ENCODE measurements at regions not wholly inside any gene's neighbourhood (a gene's known extent, or its start where the extent isn't known, plus 50 kb on each side); places are given as distances from the start of the nearest gene placed in this dataset.

- H3K4me3 Mint-ChIP-seq, result no peak overlapping the region
- no peak for DNase-seq (ENCODE audit: low read depth, low spot score)
- no peak for TF ChIP-seq CTCF (conservative IDR thresholded peaks at IDR 0.05)
- H3K27ac Mint-ChIP-seq (ENCODE audit: unreplicated experiment), result no peak overlapping the region
- no peaks in the 10 kb centered on the region for H3K36me3 Mint-ChIP-seq (ENCODE audit: low read depth)
- H3K9me3 Mint-ChIP-seq, result no peaks in the 10 kb centered on the region
- peaks cover 42% of the 10 kb centered on the region for H3K4me1 Mint-ChIP-seq
- H3K27me3 Mint-ChIP-seq (ENCODE audit: low read depth), result peaks cover 17% of the 10 kb centered on the region
Measured at GRCh38 chr22:27542602-27543001, 259.0 kb downstream of the MN1 start.

- no peaks in the 10 kb centered on the region for H3K9me3 Mint-ChIP-seq
- H3K4me3 Mint-ChIP-seq, result no peak overlapping the region
- H3K27me3 Mint-ChIP-seq (ENCODE audit: low read depth), result peaks cover 17% of the 10 kb centered on the region
- no peak for DNase-seq (ENCODE audit: low read depth, low spot score)
- H3K4me1 Mint-ChIP-seq, result peaks cover 43% of the 10 kb centered on the region
- no peak for TF ChIP-seq CTCF (conservative IDR thresholded peaks at IDR 0.05)
- no peak overlapping the region for H3K27ac Mint-ChIP-seq (ENCODE audit: unreplicated experiment)
- no peaks in the 10 kb centered on the region for H3K36me3 Mint-ChIP-seq (ENCODE audit: low read depth)
Measured at GRCh38 chr22:27543460-27543859, 258.1 kb downstream of the MN1 start.

- Mint-ChIP-seq H3K4me1 (peaks cover 44% of the 10 kb centered on the region), H3K27me3 (ENCODE audit: low read depth) (peaks cover 15% of the 10 kb centered on the region), H3K36me3 (ENCODE audit: low read depth) (no peaks in the 10 kb centered on the region), H3K4me3 (no peak overlapping the region), H3K27ac (ENCODE audit: unreplicated experiment) (no peak overlapping the region), H3K9me3 (no peaks in the 10 kb centered on the region)
- no peak for DNase-seq (ENCODE audit: low read depth, low spot score)
- no peak for TF ChIP-seq CTCF (conservative IDR thresholded peaks at IDR 0.05)
Measured at GRCh38 chr22:27545085-27545484, 256.5 kb downstream of the MN1 start.

- no peaks in the 10 kb centered on the region for H3K36me3 Mint-ChIP-seq (ENCODE audit: low read depth)
- no peaks in the 10 kb centered on the region for H3K9me3 Mint-ChIP-seq
- H3K4me3 Mint-ChIP-seq, result no peak overlapping the region
- peaks cover 32% of the 10 kb centered on the region for H3K4me1 Mint-ChIP-seq
- DNase-seq (ENCODE audit: low read depth, low spot score), result no peak
- H3K27me3 Mint-ChIP-seq (ENCODE audit: low read depth), result peaks cover 8% of the 10 kb centered on the region
- TF ChIP-seq CTCF (conservative IDR thresholded peaks at IDR 0.05), result no peak
- no peak overlapping the region for H3K27ac Mint-ChIP-seq (ENCODE audit: unreplicated experiment)
Measured at GRCh38 chr22:27546157-27546935, 255.2 kb downstream of the MN1 start.

- Mint-ChIP-seq H3K4me1 (peaks cover 39% of the 10 kb centered on the region), H3K9me3 (no peaks in the 10 kb centered on the region), H3K27me3 (ENCODE audit: low read depth) (peaks cover 3% of the 10 kb centered on the region), H3K4me3 (no peak overlapping the region), H3K36me3 (ENCODE audit: low read depth) (no peaks in the 10 kb centered on the region), H3K27ac (ENCODE audit: unreplicated experiment) (no peak overlapping the region)
- TF ChIP-seq CTCF (conservative IDR thresholded peaks at IDR 0.05), result no peak
- DNase-seq (ENCODE audit: low read depth, low spot score), result no peak
Measured at GRCh38 chr22:27551402-27551801, 250.2 kb downstream of the MN1 start.
